ENCODE measurements at regions not wholly inside any gene's neighbourhood (a gene's known extent, or its start where the extent isn't known, plus 50 kb on each side); places are given as distances from the start of the nearest gene placed in this dataset.

DNA sequence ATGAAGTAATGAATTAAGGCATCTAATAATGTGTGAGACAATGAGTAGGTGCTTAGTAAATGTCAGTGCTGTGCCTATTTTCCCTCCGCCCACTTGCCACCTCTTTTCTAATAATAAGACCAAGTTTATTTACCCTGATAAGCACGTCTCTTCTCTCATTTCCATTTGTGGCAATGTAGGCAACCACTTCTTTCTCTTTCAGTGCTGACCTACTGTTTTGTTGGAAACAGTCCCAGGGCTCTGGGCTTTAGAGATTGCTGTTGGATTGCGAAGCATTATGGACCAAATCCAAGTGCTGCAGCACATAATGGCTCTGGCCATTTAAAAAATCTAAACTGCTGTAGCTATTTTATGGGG, 141.3 kb upstream of the PLEKHG7 start:
- TF ChIP-seq, protein P1, sequence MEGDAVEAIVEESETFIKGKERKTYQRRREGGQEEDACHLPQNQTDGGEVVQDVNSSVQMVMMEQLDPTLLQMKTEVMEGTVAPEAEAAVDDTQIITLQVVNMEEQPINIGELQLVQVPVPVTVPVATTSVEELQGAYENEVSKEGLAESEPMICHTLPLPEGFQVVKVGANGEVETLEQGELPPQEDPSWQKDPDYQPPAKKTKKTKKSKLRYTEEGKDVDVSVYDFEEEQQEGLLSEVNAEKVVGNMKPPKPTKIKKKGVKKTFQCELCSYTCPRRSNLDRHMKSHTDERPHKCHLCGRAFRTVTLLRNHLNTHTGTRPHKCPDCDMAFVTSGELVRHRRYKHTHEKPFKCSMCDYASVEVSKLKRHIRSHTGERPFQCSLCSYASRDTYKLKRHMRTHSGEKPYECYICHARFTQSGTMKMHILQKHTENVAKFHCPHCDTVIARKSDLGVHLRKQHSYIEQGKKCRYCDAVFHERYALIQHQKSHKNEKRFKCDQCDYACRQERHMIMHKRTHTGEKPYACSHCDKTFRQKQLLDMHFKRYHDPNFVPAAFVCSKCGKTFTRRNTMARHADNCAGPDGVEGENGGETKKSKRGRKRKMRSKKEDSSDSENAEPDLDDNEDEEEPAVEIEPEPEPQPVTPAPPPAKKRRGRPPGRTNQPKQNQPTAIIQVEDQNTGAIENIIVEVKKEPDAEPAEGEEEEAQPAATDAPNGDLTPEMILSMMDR (conservative IDR thresholded peaks at IDR 0.05; ENCODE audit: low read depth, low read length): no peak
- TF ChIP-seq EZH2 (IDR thresholded peaks at IDR 0.05; ENCODE audit: borderline replicate concordance, low read depth, low read length, poor library complexity, severe bottlenecking): no peak

All from A673 (cell line).